ENCODE measurements at regions not wholly inside any gene's neighbourhood (a gene's known extent, or its start where the extent isn't known, plus 50 kb on each side); places are given as distances from the start of the nearest gene placed in this dataset.
"Not testable (repeated sequence)": the region's sequence is repeated elsewhere in the genome, so short reads cannot be mapped to it uniquely, and the experiment has no call there.

DNA sequence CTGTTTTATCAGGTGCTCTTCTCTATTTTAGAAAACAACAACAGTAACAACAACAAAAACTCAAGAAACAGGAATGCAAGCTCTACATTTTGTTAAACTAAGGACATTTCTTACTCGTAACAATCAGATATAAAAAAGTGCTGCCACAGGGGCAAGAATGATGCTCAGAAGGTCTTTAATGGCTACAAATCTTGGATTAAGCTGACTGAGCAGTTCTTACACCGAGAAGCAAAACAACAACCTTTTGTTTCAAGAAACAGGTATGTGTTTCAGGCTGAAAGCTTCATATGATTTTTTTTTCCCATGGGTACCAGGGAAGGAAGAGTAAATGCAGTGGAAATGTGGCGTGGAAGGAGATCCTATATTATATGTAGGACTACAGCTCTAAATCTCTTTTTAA is 786.8 kb upstream of the FBXO33 start:
- DNase-seq, result no peak

DNA sequence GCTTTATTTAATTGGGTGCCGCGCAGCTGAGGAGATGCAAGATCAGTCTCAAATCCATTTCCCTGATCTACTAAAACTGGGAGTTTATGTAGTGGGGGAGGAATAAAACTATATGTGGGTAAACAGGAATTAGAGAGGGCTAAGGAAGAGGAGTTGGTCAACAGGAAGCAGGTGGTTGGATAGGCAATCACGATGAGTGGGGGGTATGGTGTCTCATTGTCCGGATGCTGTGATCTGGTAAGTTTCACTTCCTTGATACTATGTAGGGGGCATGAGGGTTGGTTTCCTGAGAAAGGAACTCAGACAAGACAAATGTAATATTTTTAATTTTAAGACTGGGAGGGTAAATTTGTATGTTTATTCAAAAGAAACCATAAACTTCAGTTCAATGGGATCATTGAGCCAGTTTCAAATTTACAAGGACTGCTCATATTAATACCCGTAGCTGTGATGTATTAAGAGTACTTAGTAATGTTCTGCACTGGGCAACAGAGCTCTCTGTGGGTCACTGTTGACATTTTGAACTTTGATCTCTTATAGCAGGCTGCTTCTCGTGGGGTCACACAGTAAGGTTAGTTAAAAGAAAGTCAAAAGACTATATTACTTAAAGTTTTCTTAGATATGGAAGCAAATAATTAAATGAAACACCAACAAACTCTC is 786.2 kb upstream of the FBXO33 start:
- no peak for DNase-seq

DNA sequence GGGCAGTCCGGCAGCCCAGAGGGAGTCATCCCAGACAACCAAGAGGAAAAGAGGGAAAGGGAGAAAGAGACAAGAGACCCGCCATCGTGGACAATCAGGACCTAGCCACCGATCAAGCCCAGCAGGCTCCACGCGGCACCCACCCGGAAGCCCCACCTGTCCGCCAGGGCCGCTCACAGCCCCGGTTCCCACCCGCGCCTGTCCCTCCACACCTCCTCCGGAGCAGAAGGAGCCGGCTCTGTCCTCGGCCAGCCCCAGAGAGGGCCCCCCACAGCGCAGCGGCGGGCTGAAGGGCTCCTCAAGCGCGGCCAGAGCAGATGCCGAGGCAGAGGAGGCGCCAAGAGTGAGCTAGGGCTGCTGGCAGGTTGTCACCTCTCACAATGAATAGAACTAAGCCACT is 784.7 kb upstream of the FBXO33 start:
- DNase-seq, result no peak

DNA sequence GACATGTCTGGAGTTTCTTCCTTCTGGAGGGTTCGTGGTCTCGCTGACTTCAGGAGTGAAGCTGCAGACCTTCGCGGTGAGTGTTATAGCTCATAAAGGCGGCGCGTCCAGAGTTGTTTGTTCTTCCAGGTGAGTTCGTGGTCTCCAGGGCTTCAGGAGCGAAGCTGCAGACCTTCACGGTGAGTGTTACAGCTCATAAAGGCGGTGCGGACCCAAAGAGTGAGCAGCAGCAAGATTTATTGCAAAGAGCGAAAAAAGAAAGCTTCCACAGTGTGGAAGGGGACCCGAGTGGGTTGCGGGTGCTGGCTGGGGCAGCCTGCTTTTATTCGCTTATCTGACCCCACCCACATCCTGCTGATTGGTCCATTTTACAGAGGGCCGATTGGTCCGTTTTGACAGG is 784.2 kb upstream of the FBXO33 start:
- DNase-seq, result not testable (repeated sequence)

DNA sequence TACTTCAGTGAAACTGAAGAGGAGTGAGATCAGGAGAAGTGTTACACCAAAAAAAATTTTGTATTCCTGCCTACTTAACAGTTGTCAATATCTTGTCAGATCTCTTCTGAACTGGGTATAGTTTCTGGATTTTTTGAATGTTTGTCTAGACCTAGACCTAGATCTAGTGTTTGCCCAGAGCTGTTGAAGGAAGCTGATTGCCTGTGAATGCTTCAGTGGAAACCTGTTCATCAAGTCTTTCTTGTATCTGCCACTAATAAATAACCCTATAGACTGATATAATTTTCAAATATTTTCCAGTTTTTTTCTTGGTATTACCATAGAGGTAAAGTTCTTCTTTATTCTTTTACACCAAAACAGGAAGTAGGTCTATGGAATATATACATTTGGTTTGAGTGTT is 781.5 kb upstream of the FBXO33 start:
- DNase-seq, result no peak

DNA sequence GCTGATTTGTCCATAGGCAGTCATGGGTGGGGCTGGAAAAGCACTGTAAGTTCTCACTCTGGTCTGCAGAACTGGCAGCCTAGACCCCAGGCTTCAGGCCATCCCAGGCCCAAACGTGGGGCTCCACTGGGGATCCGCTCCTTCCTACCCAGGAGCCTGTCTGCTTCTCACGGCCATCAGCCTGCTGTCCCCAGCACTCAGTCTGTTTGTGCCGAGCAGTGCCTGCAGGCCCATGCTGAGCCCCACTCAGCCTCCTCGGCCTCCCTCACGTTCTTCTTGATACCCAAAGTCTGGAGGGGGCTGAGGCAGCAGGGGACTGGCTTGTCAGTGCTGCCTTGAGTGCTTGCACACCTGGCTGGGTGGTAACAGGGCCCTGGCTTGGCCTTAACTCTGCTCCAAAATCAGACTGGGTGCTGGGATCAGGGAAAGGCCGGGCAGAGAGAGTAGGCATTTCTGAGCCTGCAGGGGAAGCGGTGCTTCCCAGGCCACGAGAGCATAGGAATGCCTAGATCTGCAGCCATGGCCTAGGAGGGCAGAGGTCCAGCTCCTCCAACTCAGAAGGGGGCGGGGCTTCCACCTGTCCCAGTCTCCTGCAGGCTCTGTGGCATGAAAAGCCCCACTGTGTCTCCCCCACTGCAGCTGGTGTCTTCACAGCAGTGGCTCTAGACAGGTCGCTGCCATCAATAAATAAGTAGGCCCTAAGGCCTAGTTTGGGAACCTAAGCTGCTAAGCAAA is 772.4 kb upstream of the FBXO33 start:
- no peak for DNase-seq

DNA sequence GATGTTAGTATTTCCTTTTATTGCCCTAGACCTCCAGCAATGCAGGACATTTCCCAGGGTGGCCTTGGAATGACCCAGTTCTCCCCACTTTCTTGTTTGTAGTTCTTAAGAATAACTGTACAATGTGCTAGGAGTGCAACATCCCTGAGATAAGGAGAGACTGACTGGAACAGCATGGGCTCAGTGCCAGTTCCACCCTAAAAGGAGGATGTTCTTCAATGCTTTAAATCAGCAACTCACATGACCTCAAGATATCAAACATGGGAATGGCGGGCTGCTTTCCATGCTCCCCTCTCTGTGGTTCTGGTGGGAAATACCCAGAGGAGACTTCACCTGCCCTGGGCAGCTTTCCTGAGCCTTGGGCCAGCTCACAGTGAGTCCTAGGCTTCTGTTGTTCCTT is 766.9 kb upstream of the FBXO33 start:
- DNase-seq, result no peak

DNA sequence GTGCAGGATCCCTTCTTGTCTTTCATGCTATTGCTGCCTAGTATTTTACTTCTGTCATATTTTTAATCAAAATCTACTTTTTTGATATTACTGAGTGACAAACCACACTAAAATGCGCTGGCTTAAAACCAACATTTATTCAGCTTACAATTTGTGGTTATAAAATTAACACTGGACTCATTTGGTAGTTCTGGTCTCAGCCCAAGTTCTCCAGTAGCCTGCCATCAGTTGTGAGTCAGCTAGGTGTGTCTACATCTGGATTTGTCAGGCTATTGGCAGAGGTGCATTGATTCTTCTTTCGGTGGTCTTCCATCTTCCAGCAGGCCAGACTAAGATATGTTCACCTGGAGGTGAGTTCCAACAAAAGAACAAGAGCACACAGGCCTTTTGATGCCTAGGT is 765.1 kb upstream of the FBXO33 start:
- DNase-seq, result no peak

DNA sequence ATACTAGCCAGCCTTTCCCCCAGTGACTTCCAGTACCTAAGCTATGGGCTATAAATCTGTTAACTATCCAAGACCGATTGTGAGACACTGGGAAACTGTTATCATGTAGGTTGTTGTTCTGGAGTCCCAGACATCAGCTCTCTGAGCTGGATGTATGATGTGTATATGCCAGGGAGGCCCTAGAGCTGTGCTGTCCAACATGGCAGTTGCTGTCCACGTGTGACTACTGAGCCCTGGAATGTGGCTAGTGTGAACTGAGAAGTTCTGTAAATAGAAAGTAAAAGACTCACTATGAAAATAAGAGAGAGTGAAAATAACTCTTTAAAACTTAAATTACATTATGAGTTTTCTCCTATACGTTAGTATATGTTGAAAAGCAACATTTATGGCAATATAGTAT is 755.8 kb upstream of the FBXO33 start:
- no peak for DNase-seq

DNA sequence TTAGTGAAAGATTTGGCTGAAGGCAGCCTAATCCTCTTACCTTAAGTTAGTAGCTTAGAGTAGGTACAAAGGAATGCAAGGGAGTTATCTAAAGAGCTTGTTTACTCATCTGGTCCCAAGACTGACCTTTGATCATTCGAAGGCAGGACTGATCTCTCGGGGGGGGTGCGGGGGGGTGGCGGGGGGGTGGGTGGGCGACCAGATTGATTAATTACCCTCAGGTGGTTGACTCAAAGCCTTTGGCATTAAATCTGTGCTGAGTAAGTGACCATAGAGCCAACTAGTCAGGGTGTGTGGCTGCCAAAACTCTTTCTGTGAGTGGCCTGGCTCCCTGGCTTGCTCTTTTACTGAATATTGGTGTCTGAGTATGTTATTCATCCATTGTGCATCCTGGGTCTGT is 731.9 kb upstream of the FBXO33 start:
- DNase-seq, result no peak

DNA sequence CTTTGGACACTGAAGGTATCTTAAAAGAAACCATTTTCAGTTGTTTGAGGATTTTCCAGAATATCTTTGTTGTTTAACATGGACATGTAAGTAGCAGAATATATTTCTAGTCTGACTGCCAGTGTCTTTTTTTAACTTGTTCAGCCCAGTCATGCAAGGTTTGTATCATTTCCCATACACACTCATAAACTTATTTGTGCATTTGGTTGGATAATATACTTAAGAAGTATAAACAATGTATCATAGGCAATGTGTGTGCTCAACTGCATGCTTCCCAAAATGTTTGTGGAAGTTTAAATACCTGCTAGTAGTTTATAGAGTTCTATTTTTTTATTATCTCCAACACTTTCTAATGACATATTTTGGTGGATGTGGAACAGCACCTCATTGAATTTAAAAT is 707.4 kb upstream of the FBXO33 start:
- DNase-seq, result no peak

DNA sequence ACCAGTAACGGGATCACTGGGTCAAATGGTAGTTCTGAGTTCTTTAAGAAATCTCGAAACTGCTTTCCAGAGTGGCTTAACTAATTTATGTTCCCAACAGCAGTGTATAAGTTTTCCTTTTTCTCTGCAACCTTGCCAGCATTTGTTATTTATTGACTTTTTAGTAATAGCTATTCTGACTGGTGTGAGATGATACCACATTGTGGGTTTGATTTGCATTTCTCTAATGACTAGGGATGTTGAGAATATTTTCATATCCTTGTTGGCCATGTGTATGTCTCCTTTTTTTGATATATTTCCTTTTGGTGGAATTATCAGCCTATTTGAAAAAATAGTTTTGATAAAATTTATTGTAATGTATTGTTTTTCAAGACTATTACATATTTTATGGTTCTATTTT is 701.2 kb upstream of the FBXO33 start:
- no peak for DNase-seq

DNA sequence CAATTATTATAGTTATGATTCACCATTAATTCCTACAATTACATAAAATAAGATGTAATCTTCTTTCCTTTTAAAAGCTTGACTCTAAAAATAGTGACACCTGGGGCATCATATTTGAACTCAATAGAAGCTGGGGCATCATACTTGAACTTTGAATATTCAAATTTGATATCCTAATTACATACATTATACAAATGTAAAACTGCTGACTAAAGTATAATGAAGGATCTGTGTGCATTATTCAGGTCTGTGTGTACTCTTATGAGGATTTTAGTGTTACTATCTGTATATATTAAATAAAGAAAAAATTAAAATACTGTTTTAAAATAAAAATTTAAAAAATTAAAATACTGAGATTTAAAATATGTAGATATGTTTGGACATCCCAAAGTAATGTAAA is 696.9 kb upstream of the FBXO33 start:
- no peak for DNase-seq

DNA sequence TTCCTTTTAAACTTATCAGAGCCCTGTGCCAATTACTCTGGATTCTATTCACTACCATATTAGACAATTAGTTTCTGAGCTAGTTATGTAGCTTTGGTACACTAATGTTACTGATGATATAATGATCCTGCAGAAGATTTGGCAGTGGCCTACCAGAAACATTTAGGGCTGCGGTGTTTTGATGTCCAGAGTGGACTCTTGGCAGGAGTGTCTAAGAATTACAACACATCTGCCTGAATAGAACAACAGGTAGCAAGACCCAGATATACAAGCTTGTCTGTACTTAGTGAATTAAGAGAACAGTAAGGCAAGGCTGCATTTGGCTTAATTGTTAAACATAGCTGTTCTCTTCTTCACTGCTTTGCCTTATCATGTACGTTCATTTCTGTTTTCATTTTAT is 691.6 kb upstream of the FBXO33 start:
- DNase-seq, result no peak

DNA sequence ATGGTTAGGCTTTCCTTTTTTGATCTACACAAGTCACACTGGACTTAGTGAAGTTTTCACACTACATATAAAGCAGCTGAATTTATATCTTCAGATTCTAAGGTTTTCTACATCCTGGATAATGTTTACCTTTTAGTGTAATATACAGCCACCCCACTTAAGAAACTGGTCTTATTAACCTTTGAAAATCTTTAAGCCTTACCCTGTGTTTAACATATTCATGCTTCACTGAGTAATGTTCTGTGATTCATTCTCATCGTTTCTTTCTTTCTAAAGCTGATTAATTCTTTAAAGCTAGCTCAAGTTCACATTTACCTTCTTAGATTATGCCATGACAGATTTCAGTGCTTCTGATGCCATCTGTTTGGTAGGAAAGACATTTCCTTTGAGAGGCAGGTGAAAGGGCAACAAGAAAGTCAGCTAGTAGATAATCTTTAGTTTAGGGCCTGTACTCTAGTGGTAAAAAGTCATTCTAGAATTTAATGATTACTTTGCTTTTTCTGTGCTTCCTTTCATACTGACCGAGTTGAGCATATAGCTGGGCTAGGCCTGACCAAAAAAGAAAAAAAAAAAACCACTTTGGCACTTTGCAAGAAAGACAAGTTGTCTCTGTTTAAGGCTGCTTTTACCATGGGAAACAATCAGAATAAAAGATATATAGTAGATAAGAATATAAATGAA is 690.9 kb upstream of the FBXO33 start:
- no peak for DNase-seq

DNA sequence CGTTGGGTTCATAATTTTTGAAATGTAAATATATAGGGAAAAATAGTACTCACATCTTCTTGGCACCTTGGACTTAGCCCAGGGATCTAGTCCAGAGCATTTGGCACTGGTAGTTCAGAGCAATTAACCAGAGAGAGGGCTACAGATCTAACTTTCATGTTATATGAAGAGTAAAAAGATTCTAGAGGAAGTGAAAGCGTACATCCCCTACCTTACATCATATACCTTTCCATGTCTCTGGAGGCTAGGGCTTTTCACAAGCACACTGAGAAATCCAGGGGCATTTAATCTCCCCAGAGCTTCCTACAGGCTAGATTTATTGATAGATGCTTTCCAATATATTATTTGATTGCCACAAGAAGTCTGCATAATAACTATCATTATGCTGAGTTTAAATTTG is 687.5 kb upstream of the FBXO33 start:
- no peak for DNase-seq

DNA sequence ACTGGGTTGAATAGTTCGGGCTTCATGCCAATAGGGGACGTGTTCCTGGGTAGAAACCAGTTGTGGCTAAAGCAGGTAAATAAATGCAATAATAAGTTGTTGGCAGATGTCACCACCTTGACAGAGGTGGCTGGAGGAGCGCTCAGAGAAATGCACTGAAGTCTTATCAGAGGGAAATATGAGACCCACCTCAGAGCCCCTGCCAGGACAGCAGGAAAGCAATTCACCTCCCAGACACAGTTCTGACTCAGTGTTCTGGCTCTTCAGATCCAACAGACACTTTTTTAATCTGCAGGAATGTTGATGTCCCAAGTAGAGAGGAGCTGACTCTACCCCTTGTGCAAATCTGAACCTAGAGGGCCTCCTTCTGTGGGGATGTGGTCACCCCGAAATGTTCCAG is 687.1 kb upstream of the FBXO33 start:
- DNase-seq, result no peak

DNA sequence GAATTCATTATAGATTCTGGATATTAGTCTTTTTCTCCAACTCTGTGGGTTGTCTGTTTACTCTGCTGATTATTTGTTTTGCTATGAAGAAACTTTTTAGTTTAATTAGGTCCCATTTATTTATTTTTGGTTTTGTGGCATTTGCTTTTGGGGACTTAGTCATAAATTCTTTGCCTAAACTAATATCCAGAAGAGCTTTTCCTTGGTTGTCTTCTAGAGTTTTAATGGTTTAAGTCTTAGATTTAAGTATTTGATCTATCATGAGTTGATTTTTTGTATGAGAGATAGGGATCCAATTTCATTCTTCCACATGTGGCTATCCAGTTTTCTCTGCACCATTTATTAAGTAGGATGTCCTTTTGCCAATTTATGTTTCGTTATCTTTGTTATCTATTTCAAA is 683.4 kb upstream of the FBXO33 start:
- DNase-seq, result no peak

DNA sequence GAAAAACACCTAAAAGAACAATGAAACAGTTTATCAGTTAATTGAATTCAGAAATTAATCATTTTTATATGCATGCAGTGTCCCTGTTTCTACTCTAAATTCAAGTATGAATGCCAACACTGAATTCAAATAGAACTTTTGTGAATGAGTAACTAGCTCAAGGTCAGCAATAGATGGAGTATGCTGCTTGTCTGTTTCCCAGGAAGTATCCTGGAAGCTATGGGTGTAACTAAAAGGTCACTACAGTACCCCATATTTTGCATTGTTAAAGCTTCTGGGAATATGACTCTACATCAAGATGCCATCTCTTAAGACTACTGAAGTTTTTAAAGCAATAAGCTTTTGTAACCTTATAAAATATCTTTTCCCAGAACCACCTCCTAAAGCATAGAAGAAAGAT is 681.4 kb upstream of the FBXO33 start:
- no peak for DNase-seq

DNA sequence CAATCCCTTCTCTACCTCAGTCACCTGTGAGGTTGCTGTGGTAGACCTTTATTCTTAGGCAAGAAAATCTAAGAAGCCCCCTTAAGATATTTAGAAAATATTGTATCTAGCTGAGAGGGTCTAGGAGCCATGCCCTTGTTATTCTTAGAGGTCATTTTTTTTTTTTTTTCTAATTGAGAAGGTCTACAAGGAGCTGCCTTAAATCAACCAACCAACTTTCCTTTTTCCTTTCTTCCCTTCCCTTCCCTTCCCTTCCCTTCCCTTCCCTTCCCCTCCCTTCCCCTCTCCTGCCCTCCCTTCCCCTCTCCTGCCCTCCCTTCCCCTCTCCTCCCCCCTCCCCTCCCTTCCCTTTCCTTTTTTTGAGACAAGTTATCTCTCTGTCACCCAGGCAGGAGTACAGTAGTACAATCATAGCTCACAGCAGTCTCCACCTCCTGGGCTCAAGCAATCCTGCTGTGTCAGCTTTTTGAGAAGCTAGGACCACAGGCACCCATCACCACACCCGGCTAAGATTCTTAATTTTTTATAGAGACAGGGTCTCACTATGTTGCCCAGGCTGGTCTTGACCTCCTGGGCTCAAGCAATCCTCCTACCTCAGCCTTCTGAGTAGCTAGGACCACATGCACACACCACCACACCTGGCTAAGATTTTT is 668.4 kb upstream of the FBXO33 start:
- no peak for DNase-seq

DNA sequence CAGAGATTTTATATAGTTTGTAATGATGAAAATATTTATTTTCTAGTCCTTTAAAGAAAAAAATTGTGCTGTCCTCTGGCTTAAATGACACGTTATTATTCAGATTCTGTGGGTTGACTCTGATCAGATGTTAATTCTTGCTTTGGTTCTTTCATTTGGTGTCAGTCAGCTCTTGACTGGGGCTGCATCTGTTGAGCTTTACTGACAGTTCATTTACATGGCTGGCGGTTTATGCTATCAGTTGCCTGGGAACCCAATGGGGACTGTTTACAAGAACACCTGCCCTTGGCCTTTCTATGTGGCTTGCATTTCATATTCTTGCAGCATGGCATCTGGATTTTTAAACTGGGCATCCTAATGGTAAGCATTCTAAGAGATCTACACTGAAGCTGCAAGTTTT is 667.1 kb upstream of the FBXO33 start:
- no peak for DNase-seq

DNA sequence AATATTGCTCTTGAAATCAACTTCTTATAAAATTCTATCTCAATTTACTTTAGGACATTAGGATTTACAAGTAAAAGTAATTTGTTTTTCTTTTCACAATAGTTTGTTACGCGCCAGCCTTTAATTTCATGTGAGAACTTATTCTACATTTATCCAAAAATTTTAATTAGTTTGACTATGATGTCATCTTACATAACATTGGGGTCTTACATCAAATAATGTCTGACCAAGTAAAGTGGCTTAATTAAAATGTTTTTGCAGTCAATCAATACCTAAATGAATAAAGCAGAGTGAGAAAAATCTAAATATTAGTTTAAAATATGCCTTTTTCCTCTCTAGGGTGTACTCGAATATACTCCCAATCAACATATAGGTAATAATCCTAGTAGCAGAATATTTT is 666.2 kb upstream of the FBXO33 start:
- no peak for DNase-seq

DNA sequence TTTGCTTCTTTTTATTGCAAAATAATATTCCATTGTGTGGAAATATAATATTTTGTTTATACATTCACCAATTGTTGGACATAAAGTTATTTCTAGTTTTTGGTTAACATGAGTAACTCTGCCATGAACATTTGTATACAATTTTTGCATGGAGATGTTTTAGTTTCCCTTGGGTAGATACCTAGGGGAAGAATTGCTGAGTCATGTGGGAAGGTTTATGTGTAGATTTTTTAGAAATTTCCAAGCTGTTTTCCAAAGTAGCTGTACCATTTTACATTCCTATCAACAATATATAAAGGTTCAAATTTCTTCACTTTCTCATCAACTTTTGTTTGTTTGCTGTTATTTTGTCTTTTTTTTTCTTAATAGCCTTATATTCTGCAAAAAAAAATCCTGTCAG is 664.7 kb upstream of the FBXO33 start:
- no peak for DNase-seq

DNA sequence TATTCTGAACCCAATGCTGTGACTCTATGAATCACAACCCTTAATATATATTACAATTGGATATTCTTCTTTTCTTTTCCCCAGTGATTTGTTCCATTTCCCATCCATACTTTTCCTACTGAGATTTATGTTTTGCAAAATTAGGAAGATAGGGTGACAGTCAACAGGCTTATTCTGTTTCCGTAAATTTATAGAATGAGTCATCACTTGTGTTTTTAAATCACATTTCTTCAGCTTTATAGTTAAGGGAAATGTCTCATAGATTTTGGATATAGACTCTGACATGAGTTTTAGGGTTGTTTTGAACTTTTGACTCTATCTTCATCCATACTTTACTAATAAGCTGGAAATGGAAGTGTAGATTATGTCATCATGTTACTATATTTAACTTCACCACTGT is 661.6 kb upstream of the FBXO33 start:
- no peak for DNase-seq

All from SHP77 treated with DMSO at 0.1 percent for 48 hours (cell line).